Heart right ventricle (tissue), 16 donors: ENCODE measurements at regions not wholly inside any gene's neighbourhood (a gene's known extent, or its start where the extent isn't known, plus 50 kb on each side); places are given as distances from the start of the nearest gene placed in this dataset.

Source experiments
- ATAC-seq, 8 donors: fragments of 200-7000 bp; cut with Tn5 transposase; one replicate each; pipeline ENCODE4 v1.9.1; 2020; ENCODE audit warnings: mild to moderate bottlenecking in 8 of 8, moderate library complexity in 8 of 8, moderate number of reproducible peaks in 1 of 8
- DNase-seq, 2 donors: peaks; one replicate each; pipeline ENCODE4 v3.0.0-alpha.2; 2020
- H3K27ac ChIP-seq, 10 donors: fragments of 200-600 bp; sonication (generic) in 2 of 10; one replicate each; pipeline versions ENCODE4 v1.5.0 to v1.8.0; 2020 to 2022; ENCODE audit warnings: mild to moderate bottlenecking in 3 of 10
- H3K27me3 ChIP-seq, 7 donors: fragments of 200-600 bp; one replicate each; pipeline ENCODE4 v1.8.0; 2021 to 2022; ENCODE audit warnings: mild to moderate bottlenecking in 2 of 7
- H3K36me3 ChIP-seq, 9 donors: fragments of 200-600 bp; sonication (generic) in 1 of 9; one replicate each; pipeline versions ENCODE4 v1.5.0 to v1.8.0; 2020 to 2022; ENCODE audit warnings: mild to moderate bottlenecking in 2 of 9
- H3K4me1 ChIP-seq, 9 donors: fragments of 200-600 bp; sonication (generic) in 1 of 9; one replicate each; pipeline versions ENCODE4 v1.5.0 to v1.8.0; 2020 to 2022; ENCODE audit warnings: mild to moderate bottlenecking in 4 of 9
- H3K4me3 ChIP-seq, 10 donors: fragments of 200-600 bp; sonication (generic) in 2 of 10; one replicate each; pipeline versions ENCODE4 v1.5.0 to v1.8.0; 2020 to 2022; ENCODE audit warnings: mild to moderate bottlenecking in 7 of 10, moderate library complexity in 2 of 10
- H3K9me3 ChIP-seq, 11 donors: fragments of 200-600 bp in 10 of 11; sonication (generic) in 2 of 11; one replicate each; pipeline versions ENCODE4 v1.5.0 to v1.8.0; 2013 to 2022; ENCODE audit warnings: mild to moderate bottlenecking in 2 of 11, control low read depth in 1 of 11, moderate library complexity in 1 of 11
- CTCF ChIP-seq, 9 donors: fragments of 200-600 bp; sonication (generic) in 2 of 9; IDR thresholded peaks; one replicate each; pipeline versions ENCODE4 v1.5.0 to v1.8.0; 2021 to 2022; ENCODE audit warnings: antibody characterized with exemption in 9 of 9, mild to moderate bottlenecking in 5 of 9, moderate library complexity in 1 of 9
- WGBS, 2 donors: extraction: QIAGEN DNeasy Blood & Tissue Kit; methylation state at CpG; one replicate each; pipeline ENCODE4 v1.1.7; 2013; ENCODE audit warnings: inconsistent platforms in 1 of 2; 5-methylcytosine and 5-hydroxymethylcytosine counted together
- intact Hi-C, 10 donors: fragments of 100-400 bp; cut with DNase I; formaldehyde crosslinking; loops; one replicate each; pipeline versions ENCODE4 v1.11.1 to v1.14.2; 2022
- donor health status: Arrhythmogenic right ventricular cardiomyopathy.
- donor health status: ischemic (EF 13 %, LVEDD 7.1; RV severe dilation, severe dysfunction).
- donor health status: healthy with polysubstance abuse.
- donor health status: DM: no; HTN: yes; CAD: no.
- donor health status: DM: no; HTN: no; CAD: no.
- donor health status: ischemic (EF 25% LVEDD 6.9; RV normal size, moderate dysfunction).
- donor health status: ischemic (EF 25% LVEDD 5.7; RV mildly dilated, moderate dysfunction).
- donor health status: healthy.
- donor health status: DM: yes; HTN: yes; CAD: no.
- donor health status: Ischemic cardiomyopathy.
- donor health status: ischemic (EF 35%, LVEDD 5.7; RV mildly dilated, moderate dysfunction).
- donor health status: nonischemic (EF 11% LVEDD 7.7; RV severe dilation, severe dysfunction).
- donor health status: DM: yes; HTN: yes; CAD: no.
- donor health status: PGD.
- donor health status: ischemic (EF 29% LVEDD 5.4; RV normal size, mild dysfunction).
- donor health status: nonischemic (EF 23%, LVEDD 6.1; RV moderate dilation, normal function).

GRCh38 chr5:96275051-96275450, 158.0 kb downstream of the PCSK1 start:
- Histone ChIP-seq H3K27me3 (no peaks in the 10 kb centered on the region), H3K4me3 (no peak overlapping the region), H3K9me3 (peaks cover 0 to 16% (median 10%) of the 10 kb centered on the region in 11 donors), H3K27ac (no peak overlapping the region), H3K4me1 (no peaks in the 10 kb centered on the region), H3K36me3 (no peaks in the 10 kb centered on the region)
- no peak for TF ChIP-seq CTCF (IDR thresholded peaks at IDR 0.05)
- intact Hi-C loops: no loop called here
- ATAC-seq (no peak), DNase-seq (no peak)
- 82 to 83% methylated on average over 3 of the region's 3 CpGs for WGBS, 2 donors

GRCh38 chr5:96265487-96265886, 167.6 kb downstream of the PCSK1 start:
- Histone ChIP-seq H3K27ac (no peak overlapping the region), H3K4me3 (no peak overlapping the region), H3K9me3 (peaks cover 0 to 39% (median 15%) of the 10 kb centered on the region in 11 donors), H3K36me3 (no peaks in the 10 kb centered on the region), H3K27me3 (no peaks in the 10 kb centered on the region), H3K4me1 (no peaks in the 10 kb centered on the region)
- WGBS, 2 donors: 67 to 88% methylated on average over 1 of the region's 1 CpG
- intact Hi-C loops: no loop called here
- DNase-seq (no peak), ATAC-seq (no peak)
- no peak for TF ChIP-seq CTCF (IDR thresholded peaks at IDR 0.05)

GRCh38 chr5:96264047-96264446, 169.0 kb downstream of the PCSK1 start:
- H3K36me3 ChIP-seq: no peaks in the 10 kb centered on the region
- DNase-seq (no peak), ATAC-seq (no peak)
- peaks cover 0 to 25% (median 6%) of the 10 kb centered on the region in 11 donors for H3K9me3 ChIP-seq
- peaks cover 0 to 12% (median 7%) of the 10 kb centered on the region in 9 donors for H3K4me1 ChIP-seq
- TF ChIP-seq CTCF (IDR thresholded peaks at IDR 0.05): no peak
- no peaks in the 10 kb centered on the region for H3K27me3 ChIP-seq
- no peak overlapping the region for H3K4me3 ChIP-seq
- WGBS, 2 donors: 84 to 86% methylated on average over 3 of the region's 3 CpGs
- intact Hi-C loops: no loop called here
- no peak overlapping the region for H3K27ac ChIP-seq

GRCh38 chr5:96262105-96262504, 170.9 kb downstream of the PCSK1 start:
- no peak for TF ChIP-seq CTCF (IDR thresholded peaks at IDR 0.05)

More at GRCh38 chr5:96262105-96262504, 170.9 kb downstream of the PCSK1 start:
- Histone ChIP-seq H3K4me1 (peaks cover 0 to 23% (median 9%) of the 10 kb centered on the region in 9 donors), H3K27me3 (no peaks in the 10 kb centered on the region), H3K27ac (no peak overlapping the region), H3K36me3 (no peaks in the 10 kb centered on the region), H3K4me3 (no peak overlapping the region), H3K9me3 (peaks cover 0 to 12% (median 0%) of the 10 kb centered on the region in 11 donors)
- ATAC-seq (no peak), DNase-seq (no peak)
- 32 to 49% methylated on average over 3 of the region's 3 CpGs for WGBS, 2 donors
- intact Hi-C loops: no loop called here
